Muscle of leg (tissue), 3 donors: ENCODE measurements at regions not wholly inside any gene's neighbourhood (a gene's known extent, or its start where the extent isn't known, plus 50 kb on each side); places are given as distances from the start of the nearest gene placed in this dataset.
A peak's percentile ranks its signal among the peaks of the same experiment; 100 is the strongest.

ENCODE experiments used
- DNase-seq: peaks from one replicate; pipeline ENCODE4 v3.0.0; 2013
- H3K27ac ChIP-seq: one replicate; pipeline ENCODE4 v1.5.1; 2013; ENCODE audit warnings: mild to moderate bottlenecking, low read length, control low read depth
- H3K27me3 ChIP-seq: one replicate; pipeline ENCODE4 v1.6.1; 2013; ENCODE audit warnings: low read length; ENCODE audit not compliant: control insufficient read depth, insufficient read depth
- H3K36me3 ChIP-seq: one replicate; pipeline ENCODE4 v1.6.1; 2013; ENCODE audit warnings: low read length; ENCODE audit not compliant: control insufficient read depth, insufficient read depth
- H3K4me1 ChIP-seq: one replicate; pipeline ENCODE4 v1.6.1; 2013; ENCODE audit warnings: low read length; ENCODE audit not compliant: control insufficient read depth, insufficient read depth
- H3K4me3 ChIP-seq: one replicate; pipeline ENCODE4 v1.5.1; 2013; ENCODE audit warnings: low read length, control low read depth
- H3K9me3 ChIP-seq: replicated peaks from 2 replicates; pipeline ENCODE4 v1.6.1; 2013; ENCODE audit warnings: low read depth, low read length; ENCODE audit not compliant: control insufficient read depth
- WGBS: methylation state at CpG from one replicate; pipeline ENCODE4 v1.1.5; 2013; ENCODE audit warnings: missing lambda C conversion rate; ENCODE audit not compliant: insufficient coverage; 5-methylcytosine and 5-hydroxymethylcytosine counted together

- WGBS = no CpG with 5 or more reads among the region's 2 CpGs
- H3K27ac ChIP-seq = no peak overlapping the region
- DNase-seq = no peak
- no peaks in the 10 kb centered on the region for H3K36me3 ChIP-seq
- no peaks in the 10 kb centered on the region for H3K9me3 ChIP-seq
- H3K27me3 ChIP-seq = no peaks in the 10 kb centered on the region
- H3K4me3 ChIP-seq = no peak overlapping the region
- no peaks in the 10 kb centered on the region for H3K4me1 ChIP-seq
Observed at GRCh38 chr4:19774690-19775256, 476.9 kb upstream of the SLIT2 start.

- no peak for DNase-seq
- Histone ChIP-seq H3K9me3 (no peaks in the 10 kb centered on the region), H3K4me1 (no peaks in the 10 kb centered on the region), H3K4me3 (no peak overlapping the region), H3K27me3 (no peaks in the 10 kb centered on the region), H3K36me3 (no peaks in the 10 kb centered on the region), H3K27ac (no peak overlapping the region)
- no CpG with 5 or more reads among the region's 1 CpG for WGBS
Observed at GRCh38 chr4:19772581-19772980, 479.1 kb upstream of the SLIT2 start.

- Histone ChIP-seq H3K27ac (no peak overlapping the region), H3K4me1 (no peaks in the 10 kb centered on the region), H3K27me3 (no peaks in the 10 kb centered on the region), H3K4me3 (no peak overlapping the region), H3K9me3 (no peaks in the 10 kb centered on the region), H3K36me3 (no peaks in the 10 kb centered on the region)
- WGBS = 100% methylated on average over 1 of the region's 2 CpGs
- DNase-seq = no peak
Observed at GRCh38 chr4:19756661-19757060, 495.0 kb upstream of the SLIT2 start.

- no CpG with 5 or more reads among the region's 1 CpG for WGBS
- no peak overlapping the region for H3K4me3 ChIP-seq
- no peaks in the 10 kb centered on the region for H3K27me3 ChIP-seq
- no peaks in the 10 kb centered on the region for H3K36me3 ChIP-seq
- H3K27ac ChIP-seq = no peak overlapping the region
- no peaks in the 10 kb centered on the region for H3K9me3 ChIP-seq
- peaks cover 2% of the 10 kb centered on the region for H3K4me1 ChIP-seq
- DNase-seq = no peak
Observed at GRCh38 chr4:19752599-19752998, 499.1 kb upstream of the SLIT2 start.

- H3K4me3 ChIP-seq = no peak overlapping the region
- H3K4me1 ChIP-seq = peaks cover 2% of the 10 kb centered on the region
- no peaks in the 10 kb centered on the region for H3K27me3 ChIP-seq
- peak; percentile 93 for DNase-seq
- H3K36me3 ChIP-seq = no peaks in the 10 kb centered on the region
- H3K27ac ChIP-seq = peak overlapping the region; percentile 66
- 35% methylated on average over 2 of the region's 3 CpGs for WGBS
- no peaks in the 10 kb centered on the region for H3K9me3 ChIP-seq
Observed at GRCh38 chr4:19748519-19749479, 502.9 kb upstream of the SLIT2 start.

GRCh38 chr4:19746377-19746776, 505.3 kb upstream of the SLIT2 start:
- no peaks in the 10 kb centered on the region for H3K9me3 ChIP-seq
- no peak overlapping the region for H3K4me3 ChIP-seq
- H3K4me1 ChIP-seq = peaks cover 2% of the 10 kb centered on the region
- WGBS = 100% methylated on average over 1 of the region's 2 CpGs
- no peaks in the 10 kb centered on the region for H3K27me3 ChIP-seq
- H3K27ac ChIP-seq = no peak overlapping the region
- peak; percentile 10 for DNase-seq
- no peaks in the 10 kb centered on the region for H3K36me3 ChIP-seq

GRCh38 chr4:19743115-19743638, 508.5 kb upstream of the SLIT2 start:
- Histone ChIP-seq H3K27ac (no peak overlapping the region), H3K4me3 (no peak overlapping the region), H3K9me3 (no peaks in the 10 kb centered on the region), H3K4me1 (no peaks in the 10 kb centered on the region), H3K27me3 (no peaks in the 10 kb centered on the region), H3K36me3 (no peaks in the 10 kb centered on the region)
- no CpG with 5 or more reads among the region's 2 CpGs for WGBS
- DNase-seq = no peak

GRCh38 chr4:19739101-19739651, 512.5 kb upstream of the SLIT2 start:
- DNase-seq = peak; percentile 43
- Histone ChIP-seq H3K4me3 (no peak overlapping the region), H3K4me1 (no peaks in the 10 kb centered on the region), H3K36me3 (no peaks in the 10 kb centered on the region), H3K27ac (no peak overlapping the region), H3K27me3 (no peaks in the 10 kb centered on the region), H3K9me3 (no peaks in the 10 kb centered on the region)
- WGBS = 20% methylated on average over 1 of the region's 7 CpGs

GRCh38 chr4:19736968-19737756, 514.5 kb upstream of the SLIT2 start:
- H3K27ac ChIP-seq = no peak overlapping the region
- no peak for DNase-seq
- no peaks in the 10 kb centered on the region for H3K4me1 ChIP-seq
- no peak overlapping the region for H3K4me3 ChIP-seq
- no peaks in the 10 kb centered on the region for H3K36me3 ChIP-seq
- no peaks in the 10 kb centered on the region for H3K27me3 ChIP-seq
- H3K9me3 ChIP-seq = no peaks in the 10 kb centered on the region
- WGBS = no CpG with 5 or more reads among the region's 1 CpG

- Histone ChIP-seq H3K27me3 (no peaks in the 10 kb centered on the region), H3K9me3 (peaks cover 2% of the 10 kb centered on the region), H3K4me3 (no peak overlapping the region), H3K4me1 (no peaks in the 10 kb centered on the region), H3K36me3 (no peaks in the 10 kb centered on the region), H3K27ac (no peak overlapping the region)
- no peak for DNase-seq
Observed at GRCh38 chr4:19735012-19735411, 516.7 kb upstream of the SLIT2 start.
